ENCODE measurements at regions not wholly inside any gene's neighbourhood (a gene's known extent, or its start where the extent isn't known, plus 50 kb on each side); places are given as distances from the start of the nearest gene placed in this dataset.

DNA sequence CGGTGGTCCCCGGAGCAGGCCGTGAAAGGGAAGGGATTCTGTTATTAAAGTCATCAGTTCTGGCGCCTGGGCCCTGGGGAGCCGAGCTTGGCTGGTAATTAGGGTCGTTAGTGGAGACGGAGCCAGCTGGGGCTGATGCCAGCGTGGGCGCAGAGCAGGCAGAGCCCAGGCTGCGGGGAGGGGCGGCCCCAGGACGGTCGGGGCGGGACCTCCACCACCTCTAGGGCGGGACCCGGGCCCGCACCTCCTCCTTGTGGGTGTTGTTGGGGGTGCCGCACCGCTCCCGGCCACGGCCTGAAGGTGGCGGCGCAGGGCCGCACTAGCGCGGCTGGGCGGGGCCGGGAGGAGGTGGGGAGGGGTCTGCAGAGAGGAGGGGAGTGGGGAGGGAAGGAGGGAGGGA is 470.6 kb downstream of the PTPRU start:
- DNase-seq: peak; percentile 57 to 62

DNA sequence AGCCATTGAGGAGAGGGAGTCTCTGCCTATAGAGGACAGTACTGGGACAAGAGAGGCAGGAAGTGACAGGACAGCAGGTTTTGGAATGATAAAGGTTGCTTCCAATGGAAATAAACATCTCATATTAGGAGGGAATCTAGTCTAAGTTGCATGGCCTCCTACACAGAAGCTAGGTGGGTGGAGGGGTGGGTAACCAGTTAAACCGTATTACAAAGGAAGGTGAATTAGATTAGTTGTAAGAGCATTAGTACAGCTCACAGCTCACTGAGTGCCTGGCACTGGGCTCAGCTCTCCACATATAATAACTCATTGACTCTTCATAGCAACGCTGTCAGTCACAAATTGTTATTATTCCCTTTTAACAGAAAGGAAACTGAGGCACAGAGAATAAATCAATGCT is 468.1 kb downstream of the PTPRU start:
- no peak for DNase-seq

- peak in 1 of 2 experiments; percentile 22 for DNase-seq
Measured at GRCh38 chr1:29703596-29704370, 467.5 kb downstream of the PTPRU start.

- DNase-seq: no peak
Measured at GRCh38 chr1:29700491-29700890, 464.2 kb downstream of the PTPRU start.

DNA sequence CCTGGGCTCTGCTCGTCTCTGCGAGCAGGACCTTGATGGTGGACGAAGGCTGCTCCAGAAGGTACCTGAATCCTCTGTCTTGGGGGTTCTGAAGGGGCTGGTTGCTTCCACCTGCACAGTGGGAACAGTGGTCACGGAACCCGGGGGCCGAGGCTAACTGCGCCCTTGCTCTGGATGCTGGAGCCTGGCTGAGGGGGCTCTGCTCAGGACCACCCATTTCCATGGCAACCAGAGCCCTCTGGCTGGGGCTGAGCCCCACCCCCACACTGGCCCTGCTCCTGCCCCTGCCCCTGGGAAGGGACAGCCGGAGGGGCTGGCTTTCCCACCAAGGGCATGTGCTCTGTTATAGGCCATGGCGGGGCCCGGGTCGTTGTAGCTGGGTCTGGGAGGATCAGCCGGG is 462.3 kb downstream of the PTPRU start:
- DNase-seq: no peak

- no peak for DNase-seq
Measured at GRCh38 chr1:29698033-29698432, 461.7 kb downstream of the PTPRU start.

GRCh38 chr1:29697391-29697780 is 461.1 kb downstream of the PTPRU start:
- DNase-seq: no peak

DNA sequence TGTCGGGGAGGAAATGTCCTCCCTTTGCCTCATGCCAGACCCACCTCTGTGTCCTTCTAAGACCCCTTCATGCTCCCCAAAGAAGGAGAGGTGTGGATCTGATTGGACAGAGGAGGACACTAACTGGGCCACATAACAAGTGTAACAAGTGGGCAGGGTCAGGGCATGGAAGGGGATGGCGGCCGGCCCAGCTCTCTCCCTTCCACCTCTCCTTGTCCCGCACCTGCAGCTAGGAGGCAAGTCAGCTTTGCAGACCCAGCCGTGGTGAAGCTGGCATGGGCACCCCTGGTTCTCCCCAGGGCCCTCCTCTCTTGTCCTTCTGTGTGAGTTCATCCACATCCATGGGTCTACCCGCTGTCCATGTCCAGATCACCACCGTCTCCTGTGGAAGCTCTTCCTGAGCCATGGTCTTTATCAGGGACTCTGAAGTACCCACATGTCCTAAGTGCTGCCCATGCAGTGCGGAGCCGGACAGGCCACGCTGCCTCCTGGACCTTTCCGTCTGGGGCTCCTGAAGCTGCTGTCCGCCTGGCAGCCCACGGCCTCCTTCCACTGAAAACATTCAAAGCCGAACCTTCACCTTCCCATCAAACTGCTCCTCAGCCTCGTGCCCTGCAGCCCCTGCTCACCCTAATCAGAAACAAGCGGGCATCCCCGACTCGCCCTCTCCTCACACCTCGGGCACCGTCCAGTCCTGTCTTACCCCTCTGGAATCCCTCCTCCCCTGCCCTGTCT is 460.5 kb downstream of the PTPRU start:
- DNase-seq: no peak

DNA sequence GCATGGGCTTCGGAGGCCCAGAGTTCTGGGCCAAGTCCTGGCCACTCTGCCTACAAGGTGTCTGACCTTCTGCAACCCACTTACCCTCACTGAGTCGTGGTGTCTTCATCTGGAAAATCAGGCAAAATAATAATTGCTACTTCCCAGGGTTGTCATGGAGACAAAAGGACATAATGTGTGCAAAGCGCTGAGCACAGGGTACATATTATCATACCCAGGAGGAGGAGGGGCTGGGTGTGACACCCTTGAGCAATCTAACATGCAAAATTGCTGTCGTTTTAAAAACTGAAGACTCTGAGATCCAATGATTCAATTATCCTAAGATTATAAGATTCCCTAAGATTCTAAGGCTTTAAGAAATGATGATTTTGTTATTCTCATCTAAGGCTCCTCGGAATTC is 459.5 kb downstream of the PTPRU start:
- no peak for DNase-seq

DNA sequence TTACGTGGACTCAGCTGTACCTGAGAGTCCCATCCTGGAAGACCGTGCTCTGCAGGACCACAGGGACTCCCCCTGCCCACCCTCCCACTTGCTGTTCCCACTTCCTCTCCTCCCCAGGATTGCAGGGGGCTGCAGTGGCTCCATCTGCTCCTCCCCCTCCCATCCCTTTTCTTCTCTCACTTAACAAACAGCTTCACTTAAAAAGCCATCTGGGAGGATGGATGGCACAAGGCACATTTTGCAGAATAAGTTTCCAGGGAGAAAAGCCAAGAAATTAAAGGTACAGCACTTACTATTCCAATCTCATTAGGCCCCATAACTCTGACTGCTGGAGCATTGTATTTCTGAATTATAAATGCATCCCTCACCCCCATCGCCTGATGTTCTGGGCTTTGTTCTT is 458.7 kb downstream of the PTPRU start:
- DNase-seq: no peak

DNA sequence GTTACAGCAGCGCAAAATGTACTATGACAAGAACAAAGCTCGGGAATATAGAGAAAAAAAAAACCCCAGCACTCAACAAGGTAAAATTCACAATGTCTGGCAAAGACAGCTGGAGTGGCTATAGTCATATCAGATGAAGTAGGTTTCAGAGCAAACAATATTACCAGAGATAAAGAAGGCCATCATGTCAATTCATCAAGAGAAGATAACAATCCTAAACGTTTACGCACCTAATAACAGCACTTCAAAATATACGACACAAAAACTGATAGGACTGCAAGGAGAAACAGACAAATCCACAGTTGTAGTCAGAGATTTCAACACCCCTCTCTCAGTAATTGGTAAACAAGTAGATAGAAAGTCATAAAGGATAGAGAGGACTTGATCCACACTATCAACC is 455.2 kb downstream of the PTPRU start:
- DNase-seq: no peak

DNA sequence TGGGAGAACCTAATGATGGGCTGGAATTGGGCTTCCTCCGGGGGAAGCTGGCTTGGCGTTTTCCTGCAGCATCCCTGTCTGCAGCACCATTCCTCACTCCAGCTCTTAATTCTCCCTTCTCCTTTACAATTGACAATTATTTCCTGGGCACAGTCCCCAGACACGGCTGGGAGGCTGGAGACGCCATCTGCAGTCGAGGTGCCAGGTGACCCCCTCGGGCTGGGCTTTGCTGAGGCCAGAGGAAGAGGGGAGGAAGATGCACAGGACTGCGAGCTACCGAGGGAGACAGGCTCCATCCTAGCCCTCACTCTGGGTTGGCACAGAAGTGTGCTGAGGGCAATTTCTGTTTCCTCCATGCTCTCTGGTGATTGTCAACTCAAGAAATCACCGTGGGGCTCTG is 453.8 kb downstream of the PTPRU start:
- DNase-seq: no peak

DNA sequence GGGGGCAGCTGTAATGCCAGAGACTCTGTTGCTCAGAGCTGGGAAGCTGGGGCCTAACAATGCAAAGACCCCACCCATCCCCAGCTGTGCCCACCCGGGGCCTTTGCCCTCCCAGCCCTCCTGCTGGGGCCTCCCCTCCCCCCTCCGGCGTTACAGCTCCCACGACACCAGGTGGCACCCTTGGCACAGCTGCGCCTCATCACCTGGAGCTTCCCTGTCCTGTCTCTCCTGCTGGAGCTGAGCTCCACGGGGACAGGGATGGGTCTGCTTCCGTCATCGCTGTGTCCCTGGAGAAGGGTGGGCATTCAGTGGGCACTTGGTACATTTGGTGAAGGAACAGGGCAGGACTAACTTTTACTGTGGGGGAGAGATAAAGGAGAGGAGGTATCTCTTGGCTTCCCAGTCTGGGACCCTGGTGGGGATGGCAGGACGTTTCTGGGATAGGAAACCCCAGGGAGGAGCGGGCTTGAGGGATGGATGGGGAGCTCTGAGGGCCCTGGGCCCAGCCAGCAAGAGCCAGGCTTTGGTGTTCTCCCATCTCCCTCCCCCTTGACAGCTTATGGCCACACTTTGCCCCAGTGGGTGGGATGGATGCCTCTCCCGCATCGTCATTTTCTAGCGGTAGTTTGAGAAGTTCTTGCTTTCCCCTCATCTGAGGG is 453.2 kb downstream of the PTPRU start:
- DNase-seq: no peak

DNA sequence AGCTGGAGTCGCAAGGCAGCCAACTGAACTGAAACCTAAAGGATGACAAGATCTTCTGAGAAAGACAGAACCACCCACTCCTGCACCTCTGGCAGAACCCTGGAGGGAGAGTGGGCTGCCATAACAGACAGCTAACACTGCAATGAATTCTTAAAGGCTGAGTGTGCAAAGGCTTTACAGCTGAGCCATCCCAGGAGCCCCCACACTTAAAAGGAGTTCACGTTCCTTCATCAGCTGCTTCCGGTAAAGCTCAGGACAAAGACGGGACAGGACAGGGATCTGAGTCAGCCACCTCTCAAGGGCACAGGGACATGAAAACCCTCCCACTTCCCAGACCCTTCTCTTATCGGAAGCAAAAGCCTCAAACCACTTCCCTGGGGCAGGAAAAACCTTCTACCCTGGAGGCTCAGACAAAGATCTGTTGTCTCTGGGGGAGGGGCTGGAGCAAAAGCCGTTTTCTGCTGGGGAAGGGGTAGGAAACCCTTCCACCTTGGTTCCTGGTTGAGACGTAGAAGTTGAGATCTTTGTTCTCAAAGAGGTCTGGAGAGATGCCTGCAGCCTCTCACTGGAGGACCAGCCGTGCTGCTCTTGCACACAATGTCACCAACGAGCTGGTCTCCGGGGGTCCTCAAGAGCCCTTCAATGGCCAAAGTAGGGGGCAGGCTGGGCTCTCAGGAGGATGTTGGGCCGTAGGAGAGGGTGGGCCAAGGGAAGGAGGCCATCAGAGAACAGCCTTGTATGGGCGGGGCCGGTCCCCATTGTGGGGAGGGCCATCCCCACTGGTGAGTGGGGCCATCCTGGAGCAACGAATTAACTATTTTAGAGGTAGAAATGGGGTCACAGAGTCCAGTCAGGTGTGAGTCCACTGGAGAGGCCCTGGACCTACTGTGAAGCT is 452.4 kb downstream of the PTPRU start:
- DNase-seq: peak; percentile 47 to 60

- no peak for DNase-seq
Measured at GRCh38 chr1:29687601-29688244, 451.4 kb downstream of the PTPRU start.

DNA sequence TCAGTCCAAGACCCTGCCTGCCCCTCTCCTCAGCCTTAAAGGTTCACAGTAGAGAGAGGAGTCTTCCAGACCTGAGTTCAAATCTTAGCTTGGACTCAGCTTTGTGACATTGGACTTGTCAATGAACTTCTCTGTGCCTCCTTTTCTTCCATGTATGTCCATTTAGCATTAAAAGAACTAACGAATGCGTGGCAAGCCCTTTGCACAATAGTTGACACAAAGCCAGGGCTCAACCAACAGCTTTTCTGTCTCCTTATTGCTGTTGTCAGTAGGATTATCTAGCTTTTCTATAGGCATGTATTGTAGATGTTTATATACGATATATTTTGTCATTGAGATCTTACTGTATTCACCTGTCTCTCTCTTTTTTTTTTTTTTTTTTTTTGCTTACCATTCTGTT is 450.8 kb downstream of the PTPRU start:
- no peak for DNase-seq

GRCh38 chr1:29686012-29686930 is 449.9 kb downstream of the PTPRU start:
- DNase-seq: no peak

DNA sequence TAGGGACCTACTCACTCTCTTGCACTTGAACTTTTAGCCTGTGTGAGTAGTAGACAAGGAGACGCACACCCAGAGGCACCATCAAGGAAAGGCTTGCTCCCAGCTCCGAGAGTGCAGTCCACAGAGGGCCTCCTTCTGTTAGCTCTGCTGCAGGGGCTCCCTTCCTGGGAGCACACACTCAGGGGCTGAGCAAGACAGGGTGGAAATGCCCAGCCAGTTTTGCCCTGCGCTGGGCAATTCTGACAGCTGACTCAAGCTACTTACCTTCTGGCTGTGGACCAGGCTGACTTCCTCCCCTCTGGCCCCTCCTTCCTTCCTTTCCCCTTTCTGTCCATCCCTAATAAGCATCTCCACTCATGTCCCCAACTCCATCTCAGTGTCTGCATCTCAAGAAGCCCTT is 449.1 kb downstream of the PTPRU start:
- DNase-seq: no peak

DNA sequence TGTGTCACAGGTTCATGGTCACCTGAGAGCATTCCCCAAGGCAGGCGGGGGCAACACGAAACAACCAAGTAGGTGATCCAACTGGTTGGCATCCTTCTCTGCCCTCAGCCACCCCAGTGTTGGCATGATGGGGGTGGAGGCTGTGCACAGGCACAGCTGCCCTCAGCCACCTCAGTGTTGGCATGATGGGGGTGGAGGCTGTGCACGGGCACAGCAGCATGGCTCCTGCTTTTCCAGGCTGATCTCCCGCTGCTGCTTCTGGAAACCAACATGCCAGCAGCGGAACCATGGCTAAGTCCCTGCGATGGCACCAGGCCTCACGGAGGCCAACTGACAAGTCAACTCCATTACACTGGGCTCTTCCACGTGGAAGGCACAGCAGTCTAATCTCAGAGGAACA is 447.8 kb downstream of the PTPRU start:
- no peak for DNase-seq

DNA sequence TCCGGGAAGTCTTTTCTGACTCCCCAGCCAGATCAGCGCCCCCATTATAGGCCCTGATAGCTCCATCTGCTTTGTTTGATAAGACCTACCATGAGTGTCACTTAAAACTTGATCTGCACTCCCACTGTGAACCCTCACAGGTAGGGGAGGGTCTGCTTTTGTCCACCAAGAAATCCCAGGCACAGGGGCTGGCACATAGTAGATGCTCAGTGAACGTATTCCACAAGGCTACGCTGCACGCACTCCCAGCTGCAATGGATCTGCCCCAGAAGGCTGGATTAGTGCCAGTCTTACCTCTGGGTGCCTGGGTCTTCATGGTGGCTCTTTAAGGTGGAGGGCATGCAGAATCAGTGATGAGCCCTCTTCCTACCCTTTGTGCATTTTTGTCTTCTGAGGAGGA is 447.1 kb downstream of the PTPRU start:
- peak in 1 of 2 experiments; percentile 7 for DNase-seq

DNA sequence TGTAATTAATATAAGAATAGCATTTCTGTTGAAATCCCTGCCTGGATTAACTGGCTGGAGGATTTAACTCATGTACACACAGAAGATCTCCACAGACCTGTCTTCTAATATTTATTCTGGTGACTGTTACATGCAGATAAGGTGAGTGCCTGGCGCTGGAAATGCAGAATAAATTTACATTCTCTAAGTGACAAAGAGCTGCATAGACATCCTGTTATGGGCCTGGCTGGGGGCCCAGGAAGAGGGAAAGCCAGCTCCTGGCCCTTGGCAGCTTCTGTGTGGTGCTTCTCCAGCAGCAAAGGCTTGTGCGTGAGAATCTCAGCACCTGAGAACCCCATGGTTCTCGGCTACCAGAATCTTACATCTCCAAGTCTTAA is 446.6 kb downstream of the PTPRU start:
- peak in 1 of 2 experiments; percentile 10 for DNase-seq

Data from activated T-cell treated with anti-CD3 and anti-CD28 coated beads, Interleukin-2, amount 50 U/mL, for 48 hours (primary cell).